ENCODE measurements at regions not wholly inside any gene's neighbourhood (a gene's known extent, or its start where the extent isn't known, plus 50 kb on each side); places are given as distances from the start of the nearest gene placed in this dataset.

- no peak for TF ChIP-seq CTCF (IDR thresholded peaks at IDR 0.05; ENCODE audit: unreplicated experiment in 3 of 3)
- Mint-ChIP-seq H3K27ac (no peak overlapping the region), H3K4me1 (no peaks in the 10 kb centered on the region), H3K27me3 (ENCODE audit: low read depth) (no peaks in the 10 kb centered on the region), H3K9me3 (peaks cover 2% of the 10 kb centered on the region), H3K4me3 (no peak overlapping the region), H3K36me3 (ENCODE audit: low read depth) (no peaks in the 10 kb centered on the region)
Observed at GRCh38 chr2:163375070-163375469, 360.7 kb downstream of the FIGN start.

GRCh38 chr2:163374282-163374681, 361.5 kb downstream of the FIGN start:
- no peaks in the 10 kb centered on the region for H3K27me3 Mint-ChIP-seq (ENCODE audit: low read depth)
- no peak overlapping the region for H3K4me3 Mint-ChIP-seq
- H3K9me3 Mint-ChIP-seq = peaks cover 2% of the 10 kb centered on the region
- TF ChIP-seq CTCF (IDR thresholded peaks at IDR 0.05; ENCODE audit: unreplicated experiment in 3 of 3) = no peak
- H3K4me1 Mint-ChIP-seq = no peaks in the 10 kb centered on the region
- H3K27ac Mint-ChIP-seq = no peak overlapping the region
- no peaks in the 10 kb centered on the region for H3K36me3 Mint-ChIP-seq (ENCODE audit: low read depth)

- Mint-ChIP-seq H3K4me1 (no peaks in the 10 kb centered on the region), H3K36me3 (ENCODE audit: low read depth) (no peaks in the 10 kb centered on the region), H3K4me3 (no peak overlapping the region), H3K9me3 (no peaks in the 10 kb centered on the region), H3K27me3 (ENCODE audit: low read depth) (no peaks in the 10 kb centered on the region), H3K27ac (no peak overlapping the region)
- no peak for TF ChIP-seq CTCF (IDR thresholded peaks at IDR 0.05; ENCODE audit: unreplicated experiment in 3 of 3)
Observed at GRCh38 chr2:163373496-163373895, 362.3 kb downstream of the FIGN start.

GRCh38 chr2:163370169-163370886, 365.5 kb downstream of the FIGN start:
- no peak for TF ChIP-seq CTCF (IDR thresholded peaks at IDR 0.05; ENCODE audit: unreplicated experiment in 3 of 3)
- no peaks in the 10 kb centered on the region for H3K27me3 Mint-ChIP-seq (ENCODE audit: low read depth)
- H3K36me3 Mint-ChIP-seq (ENCODE audit: low read depth) = no peaks in the 10 kb centered on the region
- no peak overlapping the region for H3K27ac Mint-ChIP-seq
- no peak overlapping the region for H3K4me3 Mint-ChIP-seq
- H3K4me1 Mint-ChIP-seq = no peaks in the 10 kb centered on the region
- H3K9me3 Mint-ChIP-seq = no peaks in the 10 kb centered on the region

- Mint-ChIP-seq H3K4me3 (no peak overlapping the region), H3K36me3 (ENCODE audit: low read depth) (no peaks in the 10 kb centered on the region), H3K27me3 (ENCODE audit: low read depth) (no peaks in the 10 kb centered on the region), H3K9me3 (no peaks in the 10 kb centered on the region), H3K27ac (no peak overlapping the region), H3K4me1 (no peaks in the 10 kb centered on the region)
- no peak for TF ChIP-seq CTCF (IDR thresholded peaks at IDR 0.05; ENCODE audit: unreplicated experiment in 3 of 3)
Observed at GRCh38 chr2:163369111-163369510, 366.7 kb downstream of the FIGN start.

- Mint-ChIP-seq H3K4me1 (no peaks in the 10 kb centered on the region), H3K36me3 (ENCODE audit: low read depth) (no peaks in the 10 kb centered on the region), H3K27me3 (ENCODE audit: low read depth) (no peaks in the 10 kb centered on the region), H3K27ac (no peak overlapping the region), H3K9me3 (no peaks in the 10 kb centered on the region), H3K4me3 (no peak overlapping the region)
- TF ChIP-seq CTCF (IDR thresholded peaks at IDR 0.05; ENCODE audit: unreplicated experiment in 3 of 3) = no peak
Observed at GRCh38 chr2:163368655-163369054, 367.2 kb downstream of the FIGN start.

Measured in nephron (organoid).